ENCODE measurements at regions not wholly inside any gene's neighbourhood (a gene's known extent, or its start where the extent isn't known, plus 50 kb on each side); places are given as distances from the start of the nearest gene placed in this dataset.

DNA sequence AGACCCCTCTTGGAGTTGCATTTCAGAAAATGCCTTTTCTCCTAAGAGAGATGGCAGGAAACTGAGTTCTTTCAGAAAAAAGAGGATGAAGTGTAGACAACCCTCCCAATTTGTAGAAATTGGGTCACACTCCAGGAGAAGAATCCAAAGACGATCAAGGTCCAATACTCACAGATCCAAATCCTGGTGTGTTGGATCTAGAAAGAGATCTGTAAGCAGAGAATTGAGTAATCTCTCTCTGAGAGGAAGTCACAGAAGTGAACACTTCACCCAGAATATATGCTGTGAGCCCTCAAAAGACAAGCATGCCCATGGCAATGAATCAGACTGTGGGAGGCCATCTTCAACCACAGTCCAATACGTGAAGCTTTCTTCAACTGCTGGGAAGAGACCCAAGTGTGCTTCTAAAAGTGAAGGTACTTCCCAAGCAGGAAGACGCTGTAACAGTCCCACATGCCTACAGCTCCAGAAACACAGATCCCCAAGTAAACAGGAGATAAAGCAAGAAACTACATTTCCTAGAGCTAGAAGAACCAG, 182.7 kb downstream of the SMC2 start:
- peak; percentile 69 for DNase-seq (ENCODE audit: low read depth)
- TF ChIP-seq, protein P1, sequence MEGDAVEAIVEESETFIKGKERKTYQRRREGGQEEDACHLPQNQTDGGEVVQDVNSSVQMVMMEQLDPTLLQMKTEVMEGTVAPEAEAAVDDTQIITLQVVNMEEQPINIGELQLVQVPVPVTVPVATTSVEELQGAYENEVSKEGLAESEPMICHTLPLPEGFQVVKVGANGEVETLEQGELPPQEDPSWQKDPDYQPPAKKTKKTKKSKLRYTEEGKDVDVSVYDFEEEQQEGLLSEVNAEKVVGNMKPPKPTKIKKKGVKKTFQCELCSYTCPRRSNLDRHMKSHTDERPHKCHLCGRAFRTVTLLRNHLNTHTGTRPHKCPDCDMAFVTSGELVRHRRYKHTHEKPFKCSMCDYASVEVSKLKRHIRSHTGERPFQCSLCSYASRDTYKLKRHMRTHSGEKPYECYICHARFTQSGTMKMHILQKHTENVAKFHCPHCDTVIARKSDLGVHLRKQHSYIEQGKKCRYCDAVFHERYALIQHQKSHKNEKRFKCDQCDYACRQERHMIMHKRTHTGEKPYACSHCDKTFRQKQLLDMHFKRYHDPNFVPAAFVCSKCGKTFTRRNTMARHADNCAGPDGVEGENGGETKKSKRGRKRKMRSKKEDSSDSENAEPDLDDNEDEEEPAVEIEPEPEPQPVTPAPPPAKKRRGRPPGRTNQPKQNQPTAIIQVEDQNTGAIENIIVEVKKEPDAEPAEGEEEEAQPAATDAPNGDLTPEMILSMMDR (conservative IDR thresholded peaks at IDR 0.05; ENCODE audit: control insufficient read depth, insufficient read depth, low read depth, low read length), result no peak
- no peak overlapping the region for H3K4me3 ChIP-seq (ENCODE audit: control insufficient read depth, low read depth, low read length)

DNA sequence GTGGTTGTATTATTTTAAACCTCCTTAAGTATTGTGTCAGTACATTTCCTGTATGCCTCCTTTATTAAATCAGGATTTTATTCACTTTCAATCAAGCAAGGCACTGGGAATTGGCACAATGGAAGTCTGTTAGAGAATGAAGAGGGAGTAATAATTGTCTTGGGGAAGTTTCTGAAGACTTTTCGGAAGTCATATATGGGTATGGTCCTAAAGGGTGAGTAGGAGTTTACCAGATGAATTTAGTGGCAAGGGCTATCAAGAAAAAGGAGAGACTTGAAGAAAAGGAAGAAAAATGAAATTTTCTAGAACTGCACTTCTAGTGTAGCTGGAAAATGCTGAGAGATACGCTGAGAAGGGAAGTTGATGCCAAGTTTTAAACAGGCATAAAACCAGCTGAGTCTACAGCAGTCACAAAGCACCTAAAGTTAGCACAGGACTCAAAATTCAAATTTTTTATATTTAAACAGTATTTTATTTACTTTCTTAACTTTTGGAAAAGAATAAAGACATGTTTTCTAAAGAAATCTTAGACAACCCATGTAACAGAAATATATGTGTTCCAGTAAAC, 184.9 kb downstream of the SMC2 start:
- no peak for DNase-seq (ENCODE audit: low read depth)
- TF ChIP-seq, protein P1 (conservative IDR thresholded peaks at IDR 0.05; ENCODE audit: control insufficient read depth, insufficient read depth, low read depth, low read length), result no peak
- H3K4me3 ChIP-seq (ENCODE audit: control insufficient read depth, low read depth, low read length), result no peak overlapping the region

DNA sequence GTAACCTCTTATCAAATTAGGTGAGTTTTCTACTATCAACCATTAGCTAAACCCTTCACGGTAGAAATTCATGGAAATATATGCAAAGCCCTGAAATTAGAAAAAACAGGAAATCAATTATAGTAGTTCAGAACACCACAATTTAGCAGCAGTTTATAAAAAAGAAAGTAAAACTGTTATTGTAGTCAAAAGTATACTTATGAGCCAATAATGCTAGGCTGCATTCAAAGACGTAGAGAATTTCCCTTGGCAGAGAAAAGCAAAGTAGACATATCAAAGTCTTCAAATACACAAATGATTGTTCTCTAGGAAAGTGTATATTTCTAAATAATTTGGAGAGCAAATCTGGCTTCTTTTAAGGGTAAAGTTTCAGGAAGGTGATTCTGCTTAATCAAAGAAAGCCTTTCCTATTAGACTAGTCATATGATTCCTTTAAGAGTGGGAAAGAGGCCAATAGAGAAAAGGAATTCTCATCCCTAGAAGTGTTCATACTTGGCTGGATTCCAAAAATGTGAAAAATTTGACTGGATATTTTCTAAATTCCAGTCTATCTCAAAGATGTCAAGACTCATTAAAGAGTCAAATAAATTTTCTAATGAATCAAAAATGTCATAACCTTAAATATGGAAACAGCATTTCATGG, 185.5 kb downstream of the SMC2 start:
- DNase-seq (ENCODE audit: low read depth), result peak; percentile 33
- TF ChIP-seq, protein P1 (conservative IDR thresholded peaks at IDR 0.05; ENCODE audit: control insufficient read depth, insufficient read depth, low read depth, low read length), result no peak
- no peak overlapping the region for H3K4me3 ChIP-seq (ENCODE audit: control insufficient read depth, low read depth, low read length)

DNA sequence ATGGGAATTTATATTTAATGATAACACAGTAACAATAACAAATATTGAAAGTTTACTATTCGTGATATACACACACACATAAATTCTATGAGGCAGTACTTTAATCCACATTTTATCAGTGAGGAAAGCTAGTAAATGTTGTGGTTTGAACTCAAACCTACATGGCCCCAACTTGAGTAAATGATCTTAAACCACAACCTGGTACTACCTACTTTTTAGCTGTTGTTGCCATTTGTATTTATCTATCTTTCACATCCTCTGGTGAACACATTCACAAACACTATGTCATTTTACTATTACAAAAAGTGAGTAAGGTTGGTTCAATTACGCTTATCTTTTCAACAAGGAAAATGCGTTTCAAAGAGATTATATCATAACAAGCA, 186.1 kb downstream of the SMC2 start:
- DNase-seq (ENCODE audit: low read depth), result no peak
- TF ChIP-seq, protein P1 (conservative IDR thresholded peaks at IDR 0.05; ENCODE audit: control insufficient read depth, insufficient read depth, low read depth, low read length), result no peak
- no peak overlapping the region for H3K4me3 ChIP-seq (ENCODE audit: control insufficient read depth, low read depth, low read length)

DNA sequence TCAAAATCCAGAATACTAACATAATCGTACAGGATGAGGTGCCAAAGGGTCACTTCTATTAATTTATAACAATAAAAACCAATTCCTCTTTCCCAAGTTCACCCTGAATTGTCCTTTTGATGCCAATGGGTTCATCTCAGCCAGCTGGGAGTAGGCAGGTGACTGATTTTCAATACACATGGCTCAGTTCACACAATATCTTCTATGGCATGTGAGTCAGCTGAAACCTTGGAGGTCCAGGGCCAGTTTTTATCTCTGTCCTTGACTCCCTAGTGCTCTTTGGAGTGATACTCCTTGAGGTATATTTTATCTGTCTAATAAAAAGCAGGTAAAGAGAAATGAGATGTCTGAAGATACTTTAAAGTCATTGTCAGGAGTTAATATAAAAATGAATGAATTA, 186.6 kb downstream of the SMC2 start:
- no peak overlapping the region for H3K4me3 ChIP-seq (ENCODE audit: control insufficient read depth, low read depth, low read length)
- TF ChIP-seq, protein P1 (conservative IDR thresholded peaks at IDR 0.05; ENCODE audit: control insufficient read depth, insufficient read depth, low read depth, low read length), result no peak
- DNase-seq (ENCODE audit: low read depth), result no peak

DNA sequence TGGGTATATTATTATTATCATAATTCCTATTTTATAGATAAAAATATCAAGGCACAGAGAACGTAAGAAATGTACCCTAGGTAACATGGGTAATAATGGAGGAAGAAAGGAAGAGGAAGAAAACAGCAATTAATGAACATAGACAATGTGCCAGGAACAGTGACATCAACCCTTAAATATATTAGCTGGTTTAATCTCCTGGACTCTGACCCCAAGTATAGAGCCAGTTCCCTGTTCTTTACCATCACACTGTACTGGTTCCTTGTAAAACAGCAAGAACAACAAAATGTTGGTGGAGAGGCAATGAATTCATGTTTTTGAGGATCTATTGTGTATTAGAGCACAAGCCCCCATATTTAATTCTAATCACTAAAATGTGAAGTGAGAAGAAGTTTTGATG, 192.1 kb downstream of the SMC2 start:
- TF ChIP-seq, protein P1 (conservative IDR thresholded peaks at IDR 0.05; ENCODE audit: control insufficient read depth, insufficient read depth, low read depth, low read length), result no peak
- DNase-seq (ENCODE audit: low read depth), result no peak
- H3K4me3 ChIP-seq (ENCODE audit: control insufficient read depth, low read depth, low read length), result no peak overlapping the region

Measured in fibroblast of mammary gland (primary cell).